Medulla oblongata (tissue), 1 donor: ENCODE measurements at regions not wholly inside any gene's neighbourhood (a gene's known extent, or its start where the extent isn't known, plus 50 kb on each side); places are given as distances from the start of the nearest gene placed in this dataset.
"Not testable (repeated sequence)": the region's sequence is repeated elsewhere in the genome, so short reads cannot be mapped to it uniquely, and the experiment has no call there.

Source experiments
- DNase-seq: peaks from one replicate; pipeline ENCODE4 v3.0.0-alpha.2; 2015; ENCODE audit errors: extremely low spot score

GRCh38 chr16:80009971-80010659 lies 409.6 kb upstream of the MAF start:
- no peak for DNase-seq

GRCh38 chr16:80008857-80009256 lies 408.3 kb upstream of the MAF start:
- DNase-seq = no peak

GRCh38 chr16:80007231-80007630 lies 406.7 kb upstream of the MAF start:
- DNase-seq = no peak

- no peak for DNase-seq
These were observed 406.0 kb upstream of the MAF start for GRCh38 chr16:80006241-80007215.

- no peak for DNase-seq
These were observed 403.6 kb upstream of the MAF start for GRCh38 chr16:80004113-80004512.

GRCh38 chr16:80002261-80002660 lies 401.7 kb upstream of the MAF start:
- no peak for DNase-seq

- DNase-seq = no peak
These were observed 397.6 kb upstream of the MAF start for GRCh38 chr16:79998143-79998542.

GRCh38 chr16:79997257-79997656 lies 396.7 kb upstream of the MAF start:
- DNase-seq = peak; percentile 5

GRCh38 chr16:79996321-79996720 lies 395.8 kb upstream of the MAF start:
- no peak for DNase-seq

- DNase-seq = no peak
These were observed 394.8 kb upstream of the MAF start for GRCh38 chr16:79995315-79995714.

GRCh38 chr16:79994418-79994817 lies 393.9 kb upstream of the MAF start:
- DNase-seq = peak; percentile 89

GRCh38 chr16:79993629-79994209 lies 393.2 kb upstream of the MAF start:
- no peak for DNase-seq

GRCh38 chr16:79991969-79992368 lies 391.4 kb upstream of the MAF start:
- no peak for DNase-seq

- no peak for DNase-seq
These were observed 388.2 kb upstream of the MAF start for GRCh38 chr16:79988721-79989220.

GRCh38 chr16:79988089-79988488 lies 387.6 kb upstream of the MAF start:
- no peak for DNase-seq

- no peak for DNase-seq
These were observed 385.8 kb upstream of the MAF start for GRCh38 chr16:79986352-79986751.

GRCh38 chr16:79985606-79986005 lies 385.1 kb upstream of the MAF start:
- no peak for DNase-seq

- DNase-seq = not testable (repeated sequence)
These were observed 383.6 kb upstream of the MAF start for GRCh38 chr16:79984149-79984548.

GRCh38 chr16:79982862-79983261 lies 382.3 kb upstream of the MAF start:
- no peak for DNase-seq

- DNase-seq = no peak
These were observed 381.8 kb upstream of the MAF start for GRCh38 chr16:79982361-79982760.

GRCh38 chr16:79981814-79982213 lies 381.3 kb upstream of the MAF start:
- no peak for DNase-seq
